ENCODE measurements at regions not wholly inside any gene's neighbourhood (a gene's known extent, or its start where the extent isn't known, plus 50 kb on each side); places are given as distances from the start of the nearest gene placed in this dataset.

DNA sequence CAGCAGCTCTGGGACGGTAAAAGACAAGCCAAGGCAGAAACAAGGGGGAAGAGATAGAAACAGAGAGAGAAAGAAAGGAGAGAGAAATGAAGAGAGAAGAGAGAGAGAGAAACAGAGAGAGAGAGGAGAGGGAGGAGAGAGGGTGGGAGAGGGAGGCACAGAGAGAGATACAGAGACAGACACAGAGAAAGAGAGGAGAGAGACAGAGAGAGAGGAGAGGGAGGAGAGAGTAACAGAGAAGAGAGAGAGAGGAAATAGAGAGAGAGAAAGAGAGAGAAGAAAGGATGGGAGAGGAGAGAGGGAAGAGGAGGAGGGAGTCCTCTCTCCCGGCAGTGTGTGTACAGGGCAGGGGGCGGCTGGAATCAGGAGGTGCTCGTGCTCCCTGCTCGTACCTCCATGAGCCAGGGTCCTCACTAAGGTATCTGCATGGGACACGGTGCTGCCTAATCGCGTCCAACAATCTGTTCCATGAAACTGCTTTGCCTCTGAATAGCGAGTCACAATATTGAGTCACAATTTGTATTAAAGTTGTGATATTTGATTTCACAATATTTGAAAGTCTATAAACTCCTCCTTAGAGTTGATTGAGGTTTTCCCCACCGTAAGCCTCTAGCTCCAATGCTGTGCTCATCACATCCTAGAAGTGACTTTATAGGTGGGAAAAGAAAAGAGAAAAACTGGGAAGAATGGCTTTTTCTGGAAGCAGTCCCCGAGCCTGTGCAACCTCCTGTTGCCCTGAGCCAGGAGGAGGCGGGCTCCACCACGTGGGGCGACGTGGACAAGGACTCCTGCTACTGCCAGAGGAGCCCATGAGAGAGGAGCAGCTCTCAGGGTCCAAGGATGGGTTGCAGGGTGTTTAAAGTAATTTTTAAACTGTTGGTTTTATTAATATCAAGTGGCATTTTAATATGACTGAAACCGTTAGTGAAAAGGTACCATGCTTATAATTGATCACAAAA lies 81.7 kb upstream of the ARHGEF7 start:
- Mint-ChIP-seq H3K36me3 (ENCODE audit: insufficient read depth, unreplicated experiment) (no peaks in the 10 kb centered on the region), H3K4me3 (ENCODE audit: unreplicated experiment) (no peak overlapping the region), H3K4me1 (ENCODE audit: low read depth, unreplicated experiment) (no peaks in the 10 kb centered on the region), H3K27ac (ENCODE audit: unreplicated experiment) (no peak overlapping the region), H3K27me3 (ENCODE audit: insufficient read depth, unreplicated experiment) (peaks cover 26% of the 10 kb centered on the region), H3K9me3 (ENCODE audit: unreplicated experiment) (no peaks in the 10 kb centered on the region)
- no peak overlapping the region for H3K4me3 ChIP-seq (ENCODE audit: low read depth, low read length)
- no peaks in the 10 kb centered on the region; the same call in 1 of the 2 replicates for H3K27me3 ChIP-seq (replicated peaks; ENCODE audit: control insufficient read depth, insufficient read depth, low read length)
- POLR2A ChIA-PET = no interaction called here
- no peaks in the 10 kb centered on the region for H3K36me3 ChIP-seq (ENCODE audit: control insufficient read depth, insufficient read depth, low read length)
- H3K4me1 ChIP-seq = no peaks in the 10 kb centered on the region
- TF ChIP-seq, protein P1, sequence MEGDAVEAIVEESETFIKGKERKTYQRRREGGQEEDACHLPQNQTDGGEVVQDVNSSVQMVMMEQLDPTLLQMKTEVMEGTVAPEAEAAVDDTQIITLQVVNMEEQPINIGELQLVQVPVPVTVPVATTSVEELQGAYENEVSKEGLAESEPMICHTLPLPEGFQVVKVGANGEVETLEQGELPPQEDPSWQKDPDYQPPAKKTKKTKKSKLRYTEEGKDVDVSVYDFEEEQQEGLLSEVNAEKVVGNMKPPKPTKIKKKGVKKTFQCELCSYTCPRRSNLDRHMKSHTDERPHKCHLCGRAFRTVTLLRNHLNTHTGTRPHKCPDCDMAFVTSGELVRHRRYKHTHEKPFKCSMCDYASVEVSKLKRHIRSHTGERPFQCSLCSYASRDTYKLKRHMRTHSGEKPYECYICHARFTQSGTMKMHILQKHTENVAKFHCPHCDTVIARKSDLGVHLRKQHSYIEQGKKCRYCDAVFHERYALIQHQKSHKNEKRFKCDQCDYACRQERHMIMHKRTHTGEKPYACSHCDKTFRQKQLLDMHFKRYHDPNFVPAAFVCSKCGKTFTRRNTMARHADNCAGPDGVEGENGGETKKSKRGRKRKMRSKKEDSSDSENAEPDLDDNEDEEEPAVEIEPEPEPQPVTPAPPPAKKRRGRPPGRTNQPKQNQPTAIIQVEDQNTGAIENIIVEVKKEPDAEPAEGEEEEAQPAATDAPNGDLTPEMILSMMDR (IDR thresholded peaks at IDR 0.05; ENCODE audit: insufficient read depth in 1 of 2, low read depth in 1 of 2, low read length in 1 of 2, severe bottlenecking in 1 of 2, unreplicated experiment in 1 of 2) = no peak
- H3K9me3 ChIP-seq = no peaks in the 10 kb centered on the region
- CTCF ChIA-PET = no interaction called here
- intact Hi-C loops (cut with micrococcal nuclease; ENCODE audit: unreplicated experiment) = no loop called here
- BruUV-seq (replicated peaks) = no TSS peak
- DNase-seq = no peak

DNA sequence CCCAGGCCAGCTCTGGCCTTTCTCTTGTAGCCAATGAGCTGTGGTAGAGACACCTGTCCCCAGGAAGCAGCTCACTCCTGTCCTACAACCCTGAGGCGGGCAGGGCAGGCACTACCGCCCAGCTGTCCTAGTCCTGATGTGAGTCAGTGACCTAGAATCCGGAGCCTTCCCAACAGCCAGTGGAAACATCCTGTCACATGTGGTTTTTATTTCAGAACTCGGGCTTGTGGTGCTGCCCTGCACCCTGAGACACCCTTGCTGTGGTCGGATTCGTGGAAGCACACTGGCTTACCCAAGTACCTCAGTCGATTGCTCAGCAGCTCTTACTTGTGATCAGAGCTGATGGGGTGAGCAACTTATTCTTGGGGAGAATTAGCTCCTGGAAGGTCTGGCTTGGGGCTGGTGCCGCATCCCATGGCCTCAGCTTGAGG lies 83.6 kb upstream of the ARHGEF7 start:
- no peaks in the 10 kb centered on the region for H3K36me3 Mint-ChIP-seq (ENCODE audit: insufficient read depth, unreplicated experiment)
- Histone ChIP-seq H3K4me3 (ENCODE audit: low read depth, low read length) (no peak overlapping the region), H3K9me3 (no peaks in the 10 kb centered on the region), H3K27me3 (replicated peaks; ENCODE audit: control insufficient read depth, insufficient read depth, low read length) (no peaks in the 10 kb centered on the region; the same call in 1 of the 2 replicates), H3K36me3 (ENCODE audit: control insufficient read depth, insufficient read depth, low read length) (no peaks in the 10 kb centered on the region), H3K4me1 (no peaks in the 10 kb centered on the region)
- TF ChIP-seq, protein P1 (IDR thresholded peaks at IDR 0.05; ENCODE audit: insufficient read depth in 1 of 2, low read depth in 1 of 2, low read length in 1 of 2, severe bottlenecking in 1 of 2, unreplicated experiment in 1 of 2) = no peak
- H3K27me3 Mint-ChIP-seq (ENCODE audit: insufficient read depth, unreplicated experiment) = peaks cover 26% of the 10 kb centered on the region
- CTCF ChIA-PET = no interaction called here
- DNase-seq = no peak
- no TSS peak for BruUV-seq (replicated peaks)
- POLR2A ChIA-PET = no interaction called here
- no peaks in the 10 kb centered on the region for H3K9me3 Mint-ChIP-seq (ENCODE audit: unreplicated experiment)
- H3K4me3 Mint-ChIP-seq (ENCODE audit: unreplicated experiment) = no peak overlapping the region
- intact Hi-C loops (cut with micrococcal nuclease; ENCODE audit: unreplicated experiment) = no loop called here
- H3K27ac Mint-ChIP-seq (ENCODE audit: unreplicated experiment) = no peak overlapping the region
- no peaks in the 10 kb centered on the region for H3K4me1 Mint-ChIP-seq (ENCODE audit: low read depth, unreplicated experiment)

DNA sequence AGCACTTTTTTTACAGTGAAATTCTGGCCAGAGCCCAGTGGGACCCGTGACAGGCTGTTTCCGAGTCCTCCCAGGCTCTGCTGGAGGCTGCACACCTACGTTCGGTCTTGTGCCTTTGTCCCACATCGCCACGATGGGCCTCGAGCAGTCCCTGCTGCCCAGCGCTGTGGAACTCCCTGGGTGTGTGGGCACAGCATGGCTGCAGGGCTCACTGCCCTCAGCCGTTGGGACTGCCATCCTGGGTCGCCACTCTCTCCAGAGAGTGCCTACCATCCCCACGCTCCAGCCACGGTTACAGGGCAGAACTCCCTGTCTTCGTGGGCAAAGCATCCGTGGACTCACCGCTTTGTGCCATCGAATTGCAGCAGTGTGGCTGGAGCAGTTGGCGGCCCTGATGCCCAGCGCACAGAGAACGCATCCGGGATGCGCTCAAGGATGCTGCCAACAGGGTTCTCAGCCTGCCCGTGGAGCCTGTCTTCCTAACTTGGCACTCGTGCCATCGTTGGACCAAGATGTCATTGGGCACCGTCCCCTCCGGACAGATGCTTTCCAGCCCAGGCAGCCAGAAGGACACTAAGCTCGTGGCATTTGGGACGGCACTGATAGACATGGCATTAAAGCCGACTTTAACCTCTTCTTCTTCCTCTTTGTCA lies 85.0 kb upstream of the ARHGEF7 start:
- Mint-ChIP-seq H3K27ac (ENCODE audit: unreplicated experiment) (no peak overlapping the region), H3K36me3 (ENCODE audit: insufficient read depth, unreplicated experiment) (no peaks in the 10 kb centered on the region), H3K9me3 (ENCODE audit: unreplicated experiment) (no peaks in the 10 kb centered on the region), H3K4me3 (ENCODE audit: unreplicated experiment) (no peak overlapping the region), H3K27me3 (ENCODE audit: insufficient read depth, unreplicated experiment) (peaks cover 22% of the 10 kb centered on the region), H3K4me1 (ENCODE audit: low read depth, unreplicated experiment) (no peaks in the 10 kb centered on the region)
- no TSS peak for BruUV-seq (replicated peaks)
- Histone ChIP-seq H3K27me3 (replicated peaks; ENCODE audit: control insufficient read depth, insufficient read depth, low read length) (no peaks in the 10 kb centered on the region; the same call in 1 of the 2 replicates), H3K9me3 (no peaks in the 10 kb centered on the region; the same call in 1 of the 2 replicates), H3K36me3 (ENCODE audit: control insufficient read depth, insufficient read depth, low read length) (no peaks in the 10 kb centered on the region), H3K4me3 (ENCODE audit: low read depth, low read length) (no peak overlapping the region), H3K4me1 (no peaks in the 10 kb centered on the region)
- TF ChIP-seq, protein P1 (IDR thresholded peaks at IDR 0.05; ENCODE audit: insufficient read depth in 1 of 2, low read depth in 1 of 2, low read length in 1 of 2, severe bottlenecking in 1 of 2, unreplicated experiment in 1 of 2) = no peak
- ChIA-PET POLR2A (no interaction called here), CTCF (no interaction called here)
- DNase-seq = no peak
- intact Hi-C loops (cut with micrococcal nuclease; ENCODE audit: unreplicated experiment) = no loop called here

Measured in Caco-2 (cell line).